GM19035 (cell line): ENCODE measurements at regions not wholly inside any gene's neighbourhood (a gene's known extent, or its start where the extent isn't known, plus 50 kb on each side); places are given as distances from the start of the nearest gene placed in this dataset.

Source experiments
- ATAC-seq: cut with Tn5 transposase; IDR thresholded peaks from one replicate; pipeline ENCODE4 v1.9.1; 2021; ENCODE audit not compliant: unreplicated experiment

DNA sequence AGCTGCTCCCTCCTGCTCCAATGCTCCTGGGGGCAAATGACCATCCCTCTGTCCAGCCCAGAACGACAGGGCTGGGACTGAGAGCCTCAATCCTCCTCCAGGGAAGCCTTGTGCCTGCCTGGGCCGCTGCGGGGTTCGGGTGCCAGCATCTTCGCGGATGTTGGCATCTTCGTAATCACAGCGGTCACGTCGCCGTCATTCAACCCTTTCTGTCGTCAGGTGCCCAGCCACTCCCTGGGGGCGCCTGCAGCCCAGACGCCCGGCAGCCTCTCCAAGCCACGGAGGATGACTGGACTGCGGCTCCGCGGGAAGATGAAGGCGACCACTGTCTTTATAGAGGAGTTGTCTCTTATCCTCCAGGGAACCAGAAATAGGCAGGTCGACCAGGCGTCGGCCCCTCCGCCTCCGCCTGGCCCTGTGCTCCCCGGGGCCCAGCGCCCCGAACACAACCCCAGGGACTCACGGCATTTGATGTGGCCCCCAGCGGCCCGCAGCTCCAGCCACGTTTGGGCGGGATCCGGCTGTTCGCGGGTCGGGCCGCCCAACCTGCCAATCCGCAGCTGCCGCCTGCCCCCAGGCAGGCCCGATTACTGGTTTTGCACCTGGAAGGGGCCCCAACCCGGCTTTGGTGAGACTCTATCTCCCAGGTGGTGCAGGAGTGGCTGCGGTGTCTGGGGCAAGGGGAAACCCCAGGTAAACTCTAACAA, 113.9 kb downstream of the THNSL2 start:
- no peak for ATAC-seq

DNA sequence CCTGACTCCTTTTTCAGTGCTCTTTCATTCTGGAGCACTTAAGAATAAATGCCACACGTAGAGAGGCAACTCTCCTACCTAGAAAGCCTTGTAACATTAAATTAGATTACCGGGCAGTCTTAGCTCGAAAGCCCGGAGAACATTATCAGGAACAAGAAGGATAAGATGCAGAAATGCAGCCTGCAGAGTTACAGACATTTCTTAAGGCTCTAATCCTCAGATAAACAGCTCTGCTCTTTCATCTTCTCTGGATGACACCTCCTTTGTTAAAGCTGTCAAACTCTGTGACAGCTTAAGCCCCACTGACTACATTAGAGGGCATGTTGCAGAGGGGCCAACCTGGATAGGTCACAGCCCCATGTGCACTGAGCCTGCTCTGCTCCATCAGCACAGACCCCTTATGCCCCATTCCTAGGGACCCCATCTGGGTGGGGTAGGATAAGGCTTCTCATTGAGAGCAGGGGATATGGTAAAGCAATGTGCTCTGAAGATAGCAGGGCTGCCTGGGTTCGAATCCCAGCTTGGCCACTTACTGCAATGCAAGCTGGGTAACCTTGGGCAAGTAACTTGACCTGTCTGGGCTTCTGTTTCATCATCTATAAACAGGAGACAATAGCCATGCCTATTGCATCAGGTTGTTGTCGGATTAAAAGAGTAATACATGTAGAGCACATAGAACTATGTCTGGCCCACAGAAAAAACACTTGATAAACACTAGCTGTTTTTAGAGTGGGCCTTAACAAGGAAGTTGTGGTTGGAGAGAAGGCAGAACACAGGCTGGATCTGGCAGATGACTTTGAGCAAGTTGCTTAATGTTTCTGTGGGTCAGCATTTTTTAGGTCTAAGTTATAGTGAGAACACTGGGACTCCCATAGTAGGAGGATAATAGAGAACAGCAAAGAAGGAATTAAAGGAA, 111.4 kb downstream of the THNSL2 start:
- no peak for ATAC-seq

DNA sequence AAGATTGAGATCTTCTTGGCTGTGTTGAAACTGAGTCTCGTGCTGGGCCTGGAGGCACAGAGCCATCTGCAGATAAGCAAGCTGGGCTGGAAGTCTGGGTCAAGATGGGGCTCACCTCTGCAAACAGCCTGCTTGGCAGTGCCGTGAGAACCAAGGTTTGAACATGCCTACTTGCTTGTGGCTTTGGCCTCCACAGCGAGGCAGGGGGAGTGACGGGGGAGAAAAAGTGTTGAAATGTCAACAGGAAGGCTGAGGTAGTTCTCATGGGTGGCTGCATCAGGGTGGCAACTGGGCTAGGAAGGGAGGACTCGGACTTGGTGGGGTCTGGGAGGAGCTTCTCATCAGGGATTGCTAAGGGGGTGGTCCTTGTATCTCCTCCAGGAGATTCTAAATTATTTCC, 99.7 kb downstream of the THNSL2 start:
- ATAC-seq = no peak

DNA sequence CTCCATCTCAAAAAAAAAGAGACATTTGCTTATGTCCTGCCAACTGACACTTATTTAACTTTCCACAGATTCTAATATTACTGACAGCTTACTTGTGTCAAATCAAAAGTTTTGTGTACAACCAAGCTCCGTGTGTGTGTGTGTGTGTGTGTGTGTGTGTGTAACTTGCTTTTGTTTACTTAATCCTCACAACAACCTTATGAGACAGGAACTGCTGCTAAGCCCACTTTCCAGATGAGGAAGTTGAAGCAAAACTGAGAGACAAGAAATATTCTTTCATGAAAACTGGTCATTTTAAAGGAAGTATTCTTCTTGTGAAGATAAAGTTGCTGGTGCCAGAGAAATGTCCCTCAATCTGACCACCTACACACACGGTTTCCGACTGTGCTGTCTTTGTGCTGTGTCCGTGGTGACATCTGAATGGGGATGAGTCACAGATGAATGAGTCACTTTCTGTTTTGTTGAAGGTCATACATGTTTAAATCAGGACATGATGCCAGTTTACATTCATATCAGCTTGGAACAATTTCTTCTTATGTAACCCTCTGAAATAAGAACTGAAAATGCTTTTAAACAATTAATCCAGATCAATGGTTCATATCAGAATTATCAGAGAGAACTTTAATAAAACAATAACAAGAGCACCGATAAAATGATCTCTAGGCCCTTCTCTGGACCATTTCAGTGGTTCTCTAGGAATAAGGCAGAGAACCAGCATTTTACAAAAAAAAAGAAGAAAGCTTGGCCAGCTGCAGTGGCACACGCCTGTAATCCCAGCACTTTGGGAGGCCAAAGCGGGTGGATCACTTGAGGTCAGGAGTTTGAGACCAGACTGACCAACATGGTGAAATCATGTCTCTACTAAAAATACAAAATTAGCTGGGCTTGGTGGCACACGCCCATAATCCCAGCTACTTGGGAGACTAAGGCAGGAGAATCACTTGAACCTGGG, 95.5 kb downstream of the THNSL2 start:
- ATAC-seq = peak; percentile 90

DNA sequence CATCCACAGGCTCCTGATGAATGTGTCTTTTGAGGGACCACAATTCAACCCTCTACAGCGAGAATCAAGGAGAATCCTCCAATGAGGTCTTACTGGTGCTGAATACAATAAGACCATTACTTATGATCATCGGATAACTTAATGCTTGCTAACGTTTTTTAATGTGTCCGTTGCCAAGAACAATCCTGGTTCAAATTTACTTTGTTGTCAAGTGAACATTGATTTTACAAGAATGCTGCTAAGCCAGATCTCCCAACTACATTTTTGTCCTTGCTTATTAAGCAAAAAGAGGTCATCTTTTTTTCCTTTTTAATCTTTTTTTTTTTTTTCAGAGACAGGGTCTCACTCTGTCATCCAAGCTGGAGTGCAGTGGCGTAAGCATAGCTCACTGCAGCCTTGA, 93.7 kb downstream of the THNSL2 start:
- no peak for ATAC-seq

DNA sequence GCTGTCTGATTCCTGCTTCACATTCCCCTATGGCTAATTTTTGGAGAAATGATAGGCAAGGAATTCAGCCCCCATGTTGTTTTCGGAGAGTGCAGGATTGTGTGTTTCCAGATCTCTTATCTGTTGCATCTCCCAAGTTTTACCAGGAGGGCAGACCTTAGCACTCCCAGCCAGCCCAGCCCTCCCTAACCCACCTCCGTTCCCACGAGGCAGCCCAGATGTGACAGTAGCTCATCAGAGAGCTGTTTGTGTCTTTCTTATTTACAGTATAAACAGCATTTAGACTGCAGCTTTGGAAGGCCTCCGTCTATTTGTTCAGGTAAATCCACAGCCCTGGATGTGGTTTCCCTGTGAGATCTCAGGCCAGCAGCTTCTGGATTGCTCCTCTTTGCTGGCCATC, 91.6 kb downstream of the THNSL2 start:
- no peak for ATAC-seq

DNA sequence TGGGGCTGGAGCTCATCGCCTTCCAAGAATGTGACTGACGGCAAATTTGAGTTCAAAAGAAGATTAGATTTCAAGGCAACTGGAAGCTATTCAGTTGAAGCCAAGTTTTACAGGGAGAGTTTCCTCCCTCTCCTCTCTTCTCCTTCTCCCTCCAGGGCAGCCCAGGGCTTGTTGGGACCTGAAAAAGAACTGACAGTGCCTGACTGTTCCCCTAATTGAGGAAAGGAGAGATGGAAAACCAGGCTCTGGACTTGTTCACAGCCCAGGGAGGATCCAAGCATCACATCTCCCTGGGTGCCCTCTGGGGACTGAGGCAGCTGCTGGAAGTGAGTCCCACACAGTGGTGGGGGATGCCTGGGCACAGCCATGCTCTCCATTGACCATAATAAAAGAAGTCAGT, 88.1 kb downstream of the THNSL2 start:
- no peak for ATAC-seq

DNA sequence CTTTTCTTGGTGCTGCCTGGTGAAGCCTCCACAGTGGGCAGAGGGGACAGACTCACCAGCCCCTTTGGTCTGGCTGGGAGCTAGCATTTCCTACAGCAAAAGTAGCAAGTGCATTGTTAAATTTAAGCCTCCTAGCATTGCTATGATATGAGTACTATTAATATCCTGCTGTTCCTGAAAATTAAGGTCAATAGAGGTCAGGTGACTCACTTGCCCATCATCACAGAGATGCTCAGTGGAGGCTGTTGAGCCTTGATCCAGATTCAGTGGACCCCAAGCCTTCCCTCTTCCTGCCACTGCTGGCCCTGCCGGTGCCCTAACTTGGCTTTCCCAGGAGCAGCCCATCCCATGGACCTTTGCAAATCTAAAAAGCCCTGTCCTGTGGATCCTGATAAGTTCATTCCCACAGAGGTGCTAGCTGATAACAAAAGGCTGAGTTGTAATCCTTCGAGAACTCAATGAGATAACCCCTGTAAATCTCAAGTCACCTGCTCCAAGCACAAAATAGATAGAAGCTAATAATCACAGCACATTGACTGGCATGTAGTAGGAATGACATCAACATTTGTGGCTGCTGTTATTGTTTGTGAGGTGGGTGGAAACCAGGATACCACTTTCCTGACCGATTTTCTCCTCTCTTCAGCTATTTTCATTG, 84.4 kb downstream of the THNSL2 start:
- no peak for ATAC-seq

DNA sequence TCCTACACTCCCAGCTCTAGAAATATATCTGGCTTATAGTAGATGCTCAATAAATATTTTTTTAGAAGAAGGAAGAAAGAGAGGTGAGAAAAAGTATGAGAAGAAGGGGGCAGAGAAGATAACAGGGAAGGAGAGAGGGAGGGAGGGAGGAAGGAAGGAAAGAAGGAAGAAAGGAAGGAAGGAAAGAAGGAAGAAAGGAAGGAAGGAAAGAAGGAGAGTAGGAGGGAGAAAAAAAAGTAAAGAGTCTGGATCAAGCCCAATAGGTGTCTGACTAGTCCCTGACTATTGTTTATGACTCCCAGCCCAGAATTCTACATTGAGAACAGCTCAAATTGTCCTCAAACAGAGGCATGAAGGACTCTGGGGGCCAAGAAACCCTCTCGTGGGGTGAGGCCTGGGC, 83.9 kb downstream of the THNSL2 start:
- no peak for ATAC-seq

DNA sequence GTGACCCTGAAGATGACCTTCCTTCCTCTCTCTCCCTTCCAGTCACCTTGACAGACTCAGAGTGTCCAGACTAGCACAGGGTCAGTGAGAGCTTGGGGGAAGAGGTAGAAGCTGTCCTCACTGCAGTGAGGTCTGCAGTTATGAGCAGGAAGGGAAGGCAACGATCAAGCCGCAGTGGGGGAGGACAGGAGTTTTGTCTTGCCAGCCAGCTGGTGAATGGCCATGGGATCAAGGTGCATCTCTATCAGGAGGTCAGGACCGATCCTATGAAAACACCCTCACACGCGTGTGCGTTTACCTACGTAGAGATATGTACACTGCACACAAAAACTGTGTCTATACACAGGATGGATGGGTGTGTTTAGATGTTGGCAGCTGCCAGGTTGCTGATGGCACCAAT, 83.2 kb downstream of the THNSL2 start:
- no peak for ATAC-seq

DNA sequence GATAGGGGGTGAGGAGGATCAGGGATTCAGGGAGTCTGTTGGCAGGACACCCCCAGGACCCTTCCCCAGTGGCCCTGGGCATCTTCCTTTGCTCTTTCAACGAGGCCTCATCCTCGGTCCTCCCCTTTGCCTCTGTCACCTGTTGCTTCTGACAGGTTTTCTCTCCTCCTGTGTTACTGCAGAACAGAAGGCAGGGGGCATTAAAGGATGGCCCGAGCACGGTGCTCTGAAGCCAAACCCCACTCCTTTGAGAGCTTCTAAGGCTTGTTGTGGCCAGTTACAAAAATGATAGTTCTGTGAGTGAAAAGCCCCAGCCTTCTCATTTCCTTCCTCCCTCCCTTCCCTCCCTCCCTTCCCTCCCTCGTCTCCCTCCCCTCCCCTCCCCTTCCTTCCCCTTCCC, 82.5 kb downstream of the THNSL2 start:
- ATAC-seq = no peak

DNA sequence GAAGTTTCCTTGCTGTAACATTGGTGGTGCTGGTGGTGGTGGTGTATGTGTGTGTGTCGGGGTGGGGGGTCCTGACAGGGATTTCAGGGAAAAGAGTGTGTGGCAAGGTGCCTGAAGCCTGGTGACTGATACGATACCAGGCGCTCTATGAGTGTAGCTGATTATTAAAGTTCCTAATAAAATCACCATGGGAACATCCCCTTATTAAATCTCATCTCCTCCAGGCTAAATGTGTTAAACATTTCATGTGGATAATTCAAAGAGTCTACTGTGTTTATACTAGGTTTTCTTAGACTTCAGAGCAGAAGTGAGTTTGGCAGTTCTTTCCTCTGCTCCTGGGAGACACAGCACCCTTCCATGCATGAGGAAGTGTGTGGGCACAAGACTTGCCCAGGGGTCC, 82.0 kb downstream of the THNSL2 start:
- ATAC-seq = no peak

DNA sequence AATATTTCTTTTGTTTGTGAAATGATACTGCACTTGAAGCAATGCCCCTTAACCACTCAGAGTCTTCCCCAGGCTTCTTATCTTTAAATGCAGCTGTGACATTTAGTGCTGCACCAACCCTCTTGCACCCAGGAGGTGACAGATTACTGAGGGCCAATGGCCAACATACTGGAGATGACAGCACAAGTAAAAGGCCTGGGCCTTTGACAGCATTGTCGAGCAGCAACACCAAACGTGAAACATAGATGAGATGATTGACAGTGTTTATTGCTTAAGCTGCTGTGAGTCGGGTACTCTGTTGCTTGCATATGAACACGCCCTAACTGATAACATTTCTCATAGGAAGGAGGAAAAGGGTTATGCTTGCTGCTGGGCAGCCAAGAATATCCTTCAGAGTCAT, 80.3 kb downstream of the THNSL2 start:
- ATAC-seq = no peak

DNA sequence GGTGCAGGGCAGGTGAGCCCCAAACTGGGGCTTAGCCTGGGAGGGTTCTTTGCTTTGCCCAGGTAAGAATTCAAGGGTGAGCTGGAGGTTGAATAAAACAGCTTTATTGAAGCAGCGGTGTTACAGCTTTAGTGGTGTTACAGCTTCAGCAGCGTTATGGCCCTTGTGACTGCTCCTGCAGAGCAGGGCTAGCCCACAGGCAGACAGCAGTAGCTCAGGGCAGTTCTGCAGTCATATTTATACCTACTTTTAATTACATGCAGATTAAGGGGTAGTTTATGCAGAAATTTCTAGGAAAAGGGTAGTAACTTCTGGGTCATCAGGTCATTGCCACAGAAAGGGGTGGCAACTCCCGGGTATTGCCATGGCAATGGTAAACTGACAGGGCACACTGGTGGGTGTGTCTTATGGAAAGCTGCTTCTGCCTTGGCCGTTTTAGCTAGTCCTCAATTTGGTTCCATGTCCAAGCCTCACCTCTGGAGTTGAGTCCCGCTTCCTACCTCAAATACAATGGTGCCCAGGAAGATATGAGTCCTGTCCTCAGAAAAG, 78.2 kb downstream of the THNSL2 start:
- ATAC-seq = no peak

DNA sequence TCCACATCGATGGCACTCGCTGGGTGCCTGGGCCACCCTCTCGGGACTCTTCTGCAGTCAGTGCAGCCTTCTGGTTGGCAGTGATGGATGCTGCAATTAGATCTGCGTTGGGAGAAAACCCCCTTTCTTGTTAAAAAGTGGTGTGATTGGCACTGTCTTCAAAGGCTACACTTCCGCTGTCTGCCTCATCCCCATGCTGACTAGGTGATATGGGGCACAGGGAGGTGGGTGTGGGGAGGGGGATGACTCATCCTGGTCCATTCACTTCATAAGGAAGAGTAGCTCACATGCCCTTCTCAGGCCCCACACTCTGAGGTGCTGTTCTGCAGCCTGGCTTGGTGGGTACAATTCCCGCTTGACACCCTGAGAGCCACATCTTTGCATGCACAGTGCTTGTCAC, 77.4 kb downstream of the THNSL2 start:
- ATAC-seq = no peak

DNA sequence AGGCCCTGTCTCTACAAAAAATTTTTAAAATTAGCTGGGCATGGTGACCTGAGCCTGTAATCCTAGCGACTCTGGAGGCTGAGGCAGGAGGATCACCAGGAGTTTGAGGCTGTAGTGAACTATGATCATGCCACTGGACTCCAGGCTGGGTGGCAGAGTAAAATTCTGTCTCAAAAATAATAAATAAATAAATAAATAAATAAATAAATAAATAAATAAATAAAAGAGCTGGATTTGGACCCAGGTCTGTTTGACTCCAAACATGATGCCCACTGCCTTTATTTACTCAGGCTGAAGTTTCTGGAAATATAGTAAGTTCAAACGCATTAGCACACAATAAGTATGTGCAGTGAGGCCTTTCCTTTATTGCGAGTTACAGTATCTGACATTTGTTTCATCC, 75.0 kb downstream of the THNSL2 start:
- ATAC-seq = no peak

DNA sequence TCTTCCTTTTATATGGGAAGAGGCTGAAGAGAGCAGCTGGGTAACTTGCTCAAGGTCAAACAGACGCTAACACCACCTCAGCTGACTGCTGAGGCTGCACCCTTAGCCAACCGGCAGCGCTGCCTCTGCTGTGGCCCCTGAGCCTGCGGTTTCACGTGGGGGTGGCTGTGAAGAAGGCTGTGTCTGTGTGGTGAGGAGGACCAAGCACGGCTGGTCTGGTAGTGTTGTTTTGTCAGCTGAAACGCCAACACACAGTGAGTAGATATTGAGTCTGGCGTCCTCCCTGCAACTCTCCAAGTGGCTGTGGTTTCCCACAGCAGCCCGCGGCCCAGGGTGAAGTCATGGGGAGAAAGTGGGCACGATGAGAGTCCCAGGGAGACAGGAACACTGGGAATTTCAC, 69.6 kb downstream of the THNSL2 start:
- ATAC-seq = no peak

DNA sequence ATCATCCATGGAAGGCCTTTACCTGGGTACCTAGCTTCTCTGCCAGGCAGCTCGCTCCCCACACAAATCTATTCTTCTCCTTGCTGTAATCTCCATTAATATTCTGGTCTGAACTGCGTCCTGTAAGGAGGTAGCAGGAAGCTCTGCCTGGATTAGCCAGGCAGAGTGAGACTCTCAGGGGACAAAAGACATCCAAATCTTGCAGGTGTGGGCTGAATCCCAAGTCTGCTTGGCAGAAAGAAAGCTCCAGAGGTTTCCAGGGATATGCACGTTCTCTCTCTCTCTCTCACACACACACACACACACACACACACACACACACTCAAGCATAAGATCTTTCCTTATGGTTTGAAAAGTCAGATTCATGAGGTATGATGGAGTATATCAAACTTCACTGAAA, 66.5 kb downstream of the THNSL2 start:
- no peak for ATAC-seq
